ENCODE measurements at regions not wholly inside any gene's neighbourhood (a gene's known extent, or its start where the extent isn't known, plus 50 kb on each side); places are given as distances from the start of the nearest gene placed in this dataset.

- DNase-seq (ENCODE audit: low read depth), result peak; percentile 4
- no peak overlapping the region for H3K4me3 ChIP-seq (ENCODE audit: control insufficient read depth, low read depth, low read length)
- TF ChIP-seq CTCF (conservative IDR thresholded peaks at IDR 0.05; ENCODE audit: control insufficient read depth, insufficient read depth, low read depth, low read length), result no peak
Measured at GRCh38 chr5:103336941-103337340, 78.4 kb downstream of the MACIR start.

- no peak for TF ChIP-seq CTCF (conservative IDR thresholded peaks at IDR 0.05; ENCODE audit: control insufficient read depth, insufficient read depth, low read depth, low read length)
- no peak for DNase-seq (ENCODE audit: low read depth)
- H3K4me3 ChIP-seq (ENCODE audit: control insufficient read depth, low read depth, low read length), result no peak overlapping the region
Measured at GRCh38 chr5:103333376-103333775, 74.8 kb downstream of the MACIR start.

GRCh38 chr5:103330875-103331274 lies 72.3 kb downstream of the MACIR start:
- no peak overlapping the region for H3K4me3 ChIP-seq (ENCODE audit: control insufficient read depth, low read depth, low read length)
- no peak for TF ChIP-seq CTCF (conservative IDR thresholded peaks at IDR 0.05; ENCODE audit: control insufficient read depth, insufficient read depth, low read depth, low read length)
- no peak for DNase-seq (ENCODE audit: low read depth)

Measured in fibroblast of mammary gland (primary cell).